ENCODE measurements at regions not wholly inside any gene's neighbourhood (a gene's known extent, or its start where the extent isn't known, plus 50 kb on each side); places are given as distances from the start of the nearest gene placed in this dataset.

GRCh38 chr4:130479674-130480073 is 1383.7 kb downstream of the C4orf33 start:
- H3K4me1 Mint-ChIP-seq, result no peaks in the 10 kb centered on the region

DNA sequence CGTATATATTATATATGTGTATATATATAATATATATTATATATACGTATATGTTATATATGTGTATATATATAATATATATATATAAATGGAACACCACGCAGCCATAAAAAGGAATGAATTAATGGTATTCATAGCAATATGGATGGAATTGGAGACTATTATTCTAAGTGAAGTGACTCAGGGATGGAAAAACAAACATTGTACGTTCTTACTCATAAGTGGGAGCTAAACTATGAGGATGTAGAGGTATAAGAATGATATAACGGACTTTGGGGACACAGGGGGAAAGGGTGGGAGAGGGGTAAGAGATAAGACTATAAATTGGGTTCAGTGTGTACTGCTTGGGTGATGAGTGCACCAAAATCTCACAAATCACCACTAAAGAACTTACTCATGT is 1388.9 kb downstream of the C4orf33 start:
- H3K36me3 Mint-ChIP-seq, result no peaks in the 10 kb centered on the region
- no peaks in the 10 kb centered on the region for H3K4me1 Mint-ChIP-seq
- H3K4me3 Mint-ChIP-seq, result no peak overlapping the region
- no peak overlapping the region for H3K27ac Mint-ChIP-seq
- peaks cover 2 to 3% (median 2%) of the 10 kb centered on the region in 3 donors for H3K9me3 Mint-ChIP-seq
- H3K27me3 Mint-ChIP-seq, result no peaks in the 10 kb centered on the region

More at GRCh38 chr4:130479674-130480073, 1383.7 kb downstream of the C4orf33 start:
- Mint-ChIP-seq H3K27ac (no peak overlapping the region), H3K9me3 (peaks cover 0 to 4% (median 2%) of the 10 kb centered on the region in 3 donors), H3K4me3 (no peak overlapping the region), H3K36me3 (no peaks in the 10 kb centered on the region), H3K27me3 (no peaks in the 10 kb centered on the region)

DNA sequence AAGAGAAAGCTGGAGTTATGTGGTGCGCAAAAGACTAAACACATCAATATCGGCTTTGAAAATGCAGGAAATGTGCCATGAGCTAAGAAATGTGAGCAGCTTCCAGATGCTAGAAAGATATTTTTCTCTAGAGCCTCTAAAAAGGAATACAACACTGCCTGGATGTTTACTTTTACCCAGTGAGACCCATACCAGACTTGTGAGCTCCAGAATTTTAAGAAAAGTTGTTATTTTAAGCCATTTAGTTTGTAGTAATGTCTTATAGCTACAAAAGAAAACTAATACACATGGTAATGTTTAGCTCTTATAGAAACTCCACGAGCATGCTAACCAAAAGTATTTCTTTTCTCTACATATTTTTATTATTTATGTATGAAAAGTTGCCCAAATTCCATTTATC is 1389.4 kb downstream of the C4orf33 start:
- Mint-ChIP-seq H3K27ac (no peak overlapping the region), H3K36me3 (no peaks in the 10 kb centered on the region), H3K4me3 (no peak overlapping the region), H3K9me3 (peaks cover 2 to 3% (median 2%) of the 10 kb centered on the region in 3 donors), H3K4me1 (no peaks in the 10 kb centered on the region), H3K27me3 (no peaks in the 10 kb centered on the region)

- no peak overlapping the region for H3K27ac Mint-ChIP-seq
- no peaks in the 10 kb centered on the region for H3K27me3 Mint-ChIP-seq
- no peaks in the 10 kb centered on the region for H3K36me3 Mint-ChIP-seq
- H3K4me1 Mint-ChIP-seq, result no peaks in the 10 kb centered on the region
- no peak overlapping the region for H3K4me3 Mint-ChIP-seq
- H3K9me3 Mint-ChIP-seq, result peaks cover 2 to 5% (median 2%) of the 10 kb centered on the region in 3 donors
These were observed 1390.2 kb downstream of the C4orf33 start for GRCh38 chr4:130486186-130486585.

DNA sequence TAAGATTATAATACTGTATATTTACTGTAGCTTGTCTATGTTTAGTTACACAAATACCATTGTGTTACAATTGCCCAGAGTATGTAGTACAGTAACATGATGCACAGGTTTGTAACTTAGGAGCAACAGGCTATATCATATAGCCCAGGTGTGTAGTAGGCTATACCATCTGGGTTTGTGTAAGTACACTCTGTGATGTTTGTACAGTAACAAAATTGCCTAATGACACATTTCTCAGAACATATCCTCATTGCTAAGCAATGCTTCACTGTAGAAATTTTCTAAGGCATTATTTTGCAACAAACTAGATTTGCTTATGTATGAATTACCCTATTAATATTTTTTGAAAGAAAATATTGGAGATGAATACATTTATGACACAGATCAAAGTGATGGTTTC is 1390.9 kb downstream of the C4orf33 start:
- no peak overlapping the region for H3K27ac Mint-ChIP-seq
- H3K36me3 Mint-ChIP-seq, result no peaks in the 10 kb centered on the region
- peaks cover 2 to 11% (median 3%) of the 10 kb centered on the region in 3 donors for H3K9me3 Mint-ChIP-seq
- H3K4me1 Mint-ChIP-seq, result no peaks in the 10 kb centered on the region
- H3K27me3 Mint-ChIP-seq, result no peaks in the 10 kb centered on the region
- H3K4me3 Mint-ChIP-seq, result no peak overlapping the region

DNA sequence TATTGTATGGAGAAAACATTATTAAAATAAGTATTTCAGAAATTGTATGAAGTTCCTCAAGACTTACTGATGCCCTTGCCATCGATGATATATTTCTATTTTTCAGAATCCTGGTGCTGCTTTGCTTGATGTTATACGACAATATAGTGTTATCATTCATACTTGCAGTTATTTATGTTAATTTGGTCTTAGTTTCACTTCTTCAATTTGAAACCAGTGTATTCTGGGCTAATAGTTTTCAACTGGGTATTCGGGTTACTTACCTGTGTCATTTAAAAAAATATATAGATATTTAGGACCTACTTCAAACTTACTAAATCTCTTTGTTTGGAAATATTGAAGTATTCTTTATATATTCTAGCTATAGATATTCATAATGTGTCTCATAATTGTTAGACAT is 1414.7 kb downstream of the C4orf33 start:
- no peaks in the 10 kb centered on the region for H3K36me3 Mint-ChIP-seq
- no peak overlapping the region for H3K27ac Mint-ChIP-seq
- H3K27me3 Mint-ChIP-seq, result no peaks in the 10 kb centered on the region
- no peak overlapping the region for H3K4me3 Mint-ChIP-seq
- H3K4me1 Mint-ChIP-seq, result no peaks in the 10 kb centered on the region
- peaks cover 0 to 12% (median 3%) of the 10 kb centered on the region in 3 donors for H3K9me3 Mint-ChIP-seq

DNA sequence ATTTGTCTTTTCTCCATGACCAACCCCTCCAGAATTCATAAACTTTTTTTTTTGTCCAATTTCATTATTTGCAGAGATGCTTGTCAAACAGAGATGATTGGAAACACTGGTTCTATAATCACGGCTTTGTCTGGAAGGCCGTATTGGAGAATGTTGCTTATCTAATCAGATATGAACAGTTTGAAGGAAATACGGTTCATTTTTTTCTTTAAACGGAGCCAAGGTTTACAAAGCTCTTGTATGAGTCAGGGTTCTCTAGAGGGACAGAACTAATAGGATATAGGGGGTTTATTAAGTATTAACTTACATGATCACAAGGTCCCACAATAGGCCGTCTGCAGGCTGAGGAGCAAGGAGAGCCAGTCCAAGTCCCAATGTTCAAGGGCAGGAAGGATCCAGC is 1415.8 kb downstream of the C4orf33 start:
- no peaks in the 10 kb centered on the region for H3K27me3 Mint-ChIP-seq
- no peaks in the 10 kb centered on the region for H3K36me3 Mint-ChIP-seq
- no peaks in the 10 kb centered on the region for H3K4me1 Mint-ChIP-seq
- no peak overlapping the region for H3K4me3 Mint-ChIP-seq
- no peak overlapping the region for H3K27ac Mint-ChIP-seq
- peaks cover 0 to 12% (median 3%) of the 10 kb centered on the region in 3 donors for H3K9me3 Mint-ChIP-seq

DNA sequence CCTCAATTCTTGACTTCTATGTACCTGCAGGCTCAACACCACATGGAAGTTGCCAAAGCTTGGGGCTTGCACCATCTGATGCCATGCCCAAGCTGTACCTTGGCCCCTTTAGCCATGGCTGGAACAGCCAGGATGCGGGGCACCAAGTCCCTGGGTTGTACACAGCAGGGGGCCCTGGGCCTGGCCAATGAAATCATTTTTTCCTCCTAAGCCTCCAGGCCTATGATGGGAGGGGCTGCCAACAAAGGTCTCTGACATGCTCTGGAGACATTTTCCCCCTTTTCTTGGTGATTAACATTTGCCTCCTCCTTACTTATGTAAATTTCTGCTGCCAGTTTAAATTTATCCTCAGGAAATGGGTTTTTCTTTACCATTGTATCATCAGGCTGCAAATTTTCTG is 1428.1 kb downstream of the C4orf33 start:
- H3K9me3 Mint-ChIP-seq, result peaks cover 2 to 6% (median 5%) of the 10 kb centered on the region in 3 donors
- no peaks in the 10 kb centered on the region for H3K27me3 Mint-ChIP-seq
- H3K4me1 Mint-ChIP-seq, result no peaks in the 10 kb centered on the region
- H3K27ac Mint-ChIP-seq, result no peak overlapping the region
- no peaks in the 10 kb centered on the region for H3K36me3 Mint-ChIP-seq
- H3K4me3 Mint-ChIP-seq, result no peak overlapping the region

DNA sequence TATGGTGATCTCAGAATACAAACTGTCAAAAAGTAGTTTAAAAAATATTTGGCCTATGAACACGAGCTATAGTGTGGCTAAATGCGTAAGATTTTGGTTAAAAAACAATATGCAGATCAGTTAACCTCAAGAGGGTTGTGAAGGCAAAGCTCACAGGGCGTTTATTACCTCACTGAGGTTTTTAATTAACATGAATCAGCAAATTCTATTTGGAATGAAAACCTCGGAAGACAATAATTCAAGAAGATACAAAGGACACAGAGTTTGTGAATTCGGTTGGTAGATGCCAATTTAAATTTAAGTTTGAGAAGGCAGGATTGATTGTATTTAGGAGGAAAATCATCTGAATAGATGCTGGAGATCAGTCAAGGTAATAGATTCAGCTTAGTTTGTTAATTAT is 1434.6 kb downstream of the C4orf33 start:
- Mint-ChIP-seq H3K27me3 (no peaks in the 10 kb centered on the region), H3K36me3 (no peaks in the 10 kb centered on the region), H3K9me3 (peaks cover 0 to 1% (median 0%) of the 10 kb centered on the region in 3 donors), H3K4me1 (no peaks in the 10 kb centered on the region), H3K4me3 (no peak overlapping the region), H3K27ac (no peak overlapping the region)

DNA sequence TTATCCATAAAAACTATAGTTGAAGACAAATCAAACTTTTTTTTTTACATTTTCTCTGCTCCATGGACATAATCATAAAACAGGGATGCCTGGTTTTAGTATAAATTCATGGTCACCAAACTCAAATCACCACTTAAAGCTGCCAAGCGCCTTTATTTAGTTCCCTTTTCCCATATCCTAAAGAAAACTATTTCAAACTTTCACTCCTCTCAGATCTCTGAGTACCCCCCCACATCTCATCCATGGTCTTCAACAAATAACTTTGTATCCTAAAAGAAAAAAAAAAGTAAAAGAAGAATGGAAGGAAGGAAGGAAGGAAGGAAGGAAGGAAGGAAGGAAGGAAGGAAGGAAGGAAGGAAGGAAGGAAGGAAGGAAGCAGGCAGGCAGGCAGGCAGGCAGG is 1438.7 kb downstream of the C4orf33 start:
- Mint-ChIP-seq H3K36me3 (no peaks in the 10 kb centered on the region), H3K4me1 (no peaks in the 10 kb centered on the region), H3K27ac (no peak overlapping the region), H3K4me3 (no peak overlapping the region), H3K27me3 (no peaks in the 10 kb centered on the region), H3K9me3 (peaks cover 0 to 2% (median 0%) of the 10 kb centered on the region in 3 donors)

DNA sequence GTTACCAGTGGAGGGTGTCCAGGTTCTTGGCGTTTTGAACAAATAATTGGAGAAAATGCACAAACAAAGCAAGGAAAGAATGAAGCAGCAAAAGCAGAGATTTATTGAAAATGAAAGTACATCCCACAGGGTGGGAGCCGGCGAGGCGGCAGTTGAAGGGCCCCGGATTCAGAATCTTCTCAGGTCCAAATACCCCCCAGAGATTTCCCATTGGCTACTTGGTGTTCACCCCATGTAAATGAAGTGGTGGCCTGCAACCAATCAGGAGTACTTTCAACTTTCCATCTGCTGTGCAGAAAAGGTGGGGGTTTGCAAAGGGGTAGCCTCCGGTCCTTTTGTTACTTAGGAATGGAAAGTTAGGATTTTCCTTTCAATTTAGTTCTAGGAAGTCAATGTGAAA is 1447.0 kb downstream of the C4orf33 start:
- H3K4me3 Mint-ChIP-seq, result no peak overlapping the region
- H3K4me1 Mint-ChIP-seq, result no peaks in the 10 kb centered on the region
- no peaks in the 10 kb centered on the region for H3K27me3 Mint-ChIP-seq
- H3K27ac Mint-ChIP-seq, result no peak overlapping the region
- peaks cover 0 to 2% (median 0%) of the 10 kb centered on the region in 3 donors for H3K9me3 Mint-ChIP-seq
- H3K36me3 Mint-ChIP-seq, result no peaks in the 10 kb centered on the region

DNA sequence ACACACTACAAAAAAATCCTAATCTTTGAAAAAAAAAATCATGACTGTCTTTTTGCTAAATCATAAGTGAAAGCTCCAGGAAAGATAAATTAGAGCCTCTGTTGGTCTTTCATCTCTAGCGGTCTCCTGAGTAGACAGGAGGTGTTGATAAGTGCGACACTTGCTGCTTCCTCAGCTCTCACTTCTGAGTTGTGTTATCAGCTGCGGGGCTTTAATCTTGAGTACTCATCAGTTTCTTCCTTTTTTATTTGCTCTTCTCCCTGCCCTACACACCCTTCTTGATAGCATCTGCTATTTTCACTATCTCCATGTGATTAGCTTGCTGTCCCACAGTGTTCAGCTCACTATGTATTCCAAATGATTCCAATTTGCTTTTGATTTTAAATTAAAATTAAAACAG is 1449.2 kb downstream of the C4orf33 start:
- no peak overlapping the region for H3K4me3 Mint-ChIP-seq
- peaks cover 0 to 2% (median 0%) of the 10 kb centered on the region in 3 donors for H3K9me3 Mint-ChIP-seq
- H3K4me1 Mint-ChIP-seq, result no peaks in the 10 kb centered on the region
- H3K27ac Mint-ChIP-seq, result no peak overlapping the region
- no peaks in the 10 kb centered on the region for H3K27me3 Mint-ChIP-seq
- H3K36me3 Mint-ChIP-seq, result no peaks in the 10 kb centered on the region

GRCh38 chr4:130545596-130545995 is 1449.6 kb downstream of the C4orf33 start:
- no peak overlapping the region for H3K4me3 Mint-ChIP-seq
- H3K27ac Mint-ChIP-seq, result no peak overlapping the region
- peaks cover 0 to 2% (median 0%) of the 10 kb centered on the region in 3 donors for H3K9me3 Mint-ChIP-seq
- H3K36me3 Mint-ChIP-seq, result no peaks in the 10 kb centered on the region
- H3K4me1 Mint-ChIP-seq, result no peaks in the 10 kb centered on the region
- H3K27me3 Mint-ChIP-seq, result no peaks in the 10 kb centered on the region

DNA sequence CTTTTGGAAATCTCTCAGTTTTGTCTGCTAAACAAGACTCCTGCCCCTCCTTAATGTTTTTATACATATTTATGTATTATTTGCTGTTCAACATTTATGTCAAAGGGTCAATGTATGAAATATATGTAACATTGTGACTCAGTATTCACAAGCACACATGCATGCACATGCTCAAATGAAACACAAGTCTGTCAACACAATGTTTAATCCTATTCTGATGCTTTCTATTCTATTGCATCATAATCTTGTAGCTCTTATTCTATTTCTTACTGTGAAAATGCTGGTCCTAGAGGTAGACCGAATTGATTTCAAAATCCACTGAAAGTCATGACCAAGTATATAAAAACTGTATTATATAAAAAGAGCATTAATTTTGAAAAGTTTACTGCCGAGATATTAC is 1463.3 kb downstream of the C4orf33 start:
- Mint-ChIP-seq H3K36me3 (no peaks in the 10 kb centered on the region), H3K9me3 (peaks cover 0 to 9% (median 2%) of the 10 kb centered on the region in 3 donors)

GRCh38 chr4:130563185-130563888 is 1467.4 kb downstream of the C4orf33 start:
- Mint-ChIP-seq H3K36me3 (no peaks in the 10 kb centered on the region), H3K4me1 (no peaks in the 10 kb centered on the region), H3K27ac (no peak overlapping the region), H3K9me3 (peaks cover 0 to 11% (median 4%) of the 10 kb centered on the region in 3 donors), H3K27me3 (no peaks in the 10 kb centered on the region), H3K4me3 (no peak overlapping the region)

More for the DNA sequence above, 1463.3 kb downstream of the C4orf33 start:
- no peak overlapping the region for H3K27ac Mint-ChIP-seq
- H3K4me3 Mint-ChIP-seq, result no peak overlapping the region
- no peaks in the 10 kb centered on the region for H3K27me3 Mint-ChIP-seq
- H3K4me1 Mint-ChIP-seq, result no peaks in the 10 kb centered on the region

GRCh38 chr4:130563889-130564418 is 1468.0 kb downstream of the C4orf33 start:
- H3K4me3 Mint-ChIP-seq, result no peak overlapping the region
- no peaks in the 10 kb centered on the region for H3K27me3 Mint-ChIP-seq
- no peaks in the 10 kb centered on the region for H3K36me3 Mint-ChIP-seq
- H3K9me3 Mint-ChIP-seq, result peaks cover 0 to 9% (median 3%) of the 10 kb centered on the region in 3 donors
- H3K27ac Mint-ChIP-seq, result no peak overlapping the region
- H3K4me1 Mint-ChIP-seq, result no peaks in the 10 kb centered on the region

Measured in IgD-negative memory B cell (primary cell).